ENCODE measurements at regions not wholly inside any gene's neighbourhood (a gene's known extent, or its start where the extent isn't known, plus 50 kb on each side); places are given as distances from the start of the nearest gene placed in this dataset.

DNA sequence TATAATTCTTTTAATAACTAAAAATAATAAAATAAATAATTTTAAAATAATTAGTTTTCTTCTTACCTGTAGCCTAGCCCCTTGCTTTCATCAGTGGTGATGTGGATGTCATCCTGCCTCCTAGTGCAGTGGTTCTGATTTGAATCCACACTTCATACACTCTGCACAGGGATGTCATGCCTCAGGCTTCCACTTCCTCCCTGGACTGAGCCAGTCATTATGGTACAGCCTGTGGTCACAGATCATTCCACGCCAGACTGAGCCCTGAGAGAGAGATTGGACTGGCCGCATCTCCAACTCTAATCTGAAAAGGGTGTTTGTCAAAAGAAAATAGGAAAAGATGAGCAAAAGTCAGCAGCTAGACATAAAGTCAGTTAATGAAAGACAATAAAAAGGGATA lies 436.2 kb upstream of the IGFBP3 start:
- no peak for TF ChIP-seq POLR2A (IDR thresholded peaks at IDR 0.05)
- TF ChIP-seq, protein P1, sequence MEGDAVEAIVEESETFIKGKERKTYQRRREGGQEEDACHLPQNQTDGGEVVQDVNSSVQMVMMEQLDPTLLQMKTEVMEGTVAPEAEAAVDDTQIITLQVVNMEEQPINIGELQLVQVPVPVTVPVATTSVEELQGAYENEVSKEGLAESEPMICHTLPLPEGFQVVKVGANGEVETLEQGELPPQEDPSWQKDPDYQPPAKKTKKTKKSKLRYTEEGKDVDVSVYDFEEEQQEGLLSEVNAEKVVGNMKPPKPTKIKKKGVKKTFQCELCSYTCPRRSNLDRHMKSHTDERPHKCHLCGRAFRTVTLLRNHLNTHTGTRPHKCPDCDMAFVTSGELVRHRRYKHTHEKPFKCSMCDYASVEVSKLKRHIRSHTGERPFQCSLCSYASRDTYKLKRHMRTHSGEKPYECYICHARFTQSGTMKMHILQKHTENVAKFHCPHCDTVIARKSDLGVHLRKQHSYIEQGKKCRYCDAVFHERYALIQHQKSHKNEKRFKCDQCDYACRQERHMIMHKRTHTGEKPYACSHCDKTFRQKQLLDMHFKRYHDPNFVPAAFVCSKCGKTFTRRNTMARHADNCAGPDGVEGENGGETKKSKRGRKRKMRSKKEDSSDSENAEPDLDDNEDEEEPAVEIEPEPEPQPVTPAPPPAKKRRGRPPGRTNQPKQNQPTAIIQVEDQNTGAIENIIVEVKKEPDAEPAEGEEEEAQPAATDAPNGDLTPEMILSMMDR (IDR thresholded peaks at IDR 0.05 in 4 of 5, conservative IDR thresholded peaks at IDR 0.05 in 1 of 5), result no peak
- H3K9me3 ChIP-seq, result peaks cover 0 to 3% (median 0%) of the 10 kb centered on the region in 3 donors
- ATAC-seq (no peak), DNase-seq (no peak)
- no peaks in the 10 kb centered on the region for H3K4me1 ChIP-seq
- no peaks in the 10 kb centered on the region for H3K27me3 ChIP-seq
- H3K27ac ChIP-seq, result no peak overlapping the region
- no peak overlapping the region for H3K4me3 ChIP-seq
- H3K36me3 ChIP-seq, result no peaks in the 10 kb centered on the region
- intact Hi-C loops (cut with DNase I; ENCODE audit: low total_unique reads), result loop anchor here (10.0 kb wide), 1 partner anchor 432 kb away; the partner anchor contains the start of gene IGFBP3
- in situ Hi-C loops (cut with MboI; ENCODE audit: low sequenced_read_pairs in 4 of 4), result loop anchor here in 1 of 4 donors (10.0 kb wide), 1 partner anchor 432 kb away; the partner anchor contains the start of gene IGFBP3

DNA sequence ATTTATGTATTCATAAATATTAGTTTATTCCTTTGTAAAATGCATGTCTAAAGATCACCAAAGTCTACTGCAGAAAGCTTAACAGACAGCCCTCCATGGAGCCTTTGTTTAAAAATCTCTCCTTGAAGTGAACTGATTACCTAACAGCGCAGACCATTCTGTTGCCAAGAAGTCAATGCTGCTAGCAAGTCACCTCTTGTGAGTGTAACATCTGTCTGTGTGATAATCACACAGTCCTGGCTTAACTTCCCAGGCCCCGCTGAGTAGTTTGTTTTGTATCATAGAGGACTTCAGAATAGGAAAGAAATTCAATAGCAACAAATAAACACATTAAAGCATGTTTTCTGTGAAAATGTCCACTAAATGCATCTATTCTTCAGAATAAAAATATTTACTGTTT lies 435.3 kb upstream of the IGFBP3 start:
- peaks cover 0 to 3% (median 0%) of the 10 kb centered on the region in 3 donors for H3K9me3 ChIP-seq
- ATAC-seq, result no peak
- in situ Hi-C loops (cut with MboI; ENCODE audit: low sequenced_read_pairs in 4 of 4) (loop anchor here in 1 of 4 donors (10.0 kb wide), 1 partner anchor 432 kb away; the partner anchor contains the start of gene IGFBP3), intact Hi-C loops (cut with DNase I; ENCODE audit: low total_unique reads) (loop anchor here (10.0 kb wide), 1 partner anchor 432 kb away; the partner anchor contains the start of gene IGFBP3)
- H3K27me3 ChIP-seq, result no peaks in the 10 kb centered on the region
- H3K36me3 ChIP-seq, result no peaks in the 10 kb centered on the region
- H3K4me1 ChIP-seq, result no peaks in the 10 kb centered on the region
- no peak for DNase-seq
- H3K27ac ChIP-seq, result no peak overlapping the region
- no peak overlapping the region for H3K4me3 ChIP-seq
- TF ChIP-seq, protein P1 (IDR thresholded peaks at IDR 0.05 in 4 of 5, conservative IDR thresholded peaks at IDR 0.05 in 1 of 5), result no peak
- no peak for TF ChIP-seq POLR2A (IDR thresholded peaks at IDR 0.05)

DNA sequence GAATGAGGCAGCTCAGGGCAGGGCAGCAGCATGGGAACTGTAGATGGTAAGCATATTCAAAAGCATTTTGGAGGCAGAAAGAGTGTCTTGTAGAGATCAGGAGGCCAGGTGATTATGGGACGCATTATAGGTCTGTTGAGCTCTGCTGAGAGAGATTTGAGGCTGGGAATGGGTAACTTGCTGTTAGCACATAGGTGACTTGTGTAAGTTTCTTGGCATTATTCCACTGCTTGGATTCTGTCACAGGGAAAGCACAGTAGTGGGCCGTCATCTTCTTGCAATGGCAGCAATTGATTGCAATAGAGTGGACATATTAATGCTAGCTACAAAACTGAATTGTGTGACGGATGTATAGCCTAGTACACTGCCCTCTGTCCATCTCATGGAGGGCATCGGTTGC lies 434.3 kb upstream of the IGFBP3 start:
- intact Hi-C loops (cut with DNase I; ENCODE audit: low total_unique reads) (loop anchor here (10.0 kb wide), 1 partner anchor 431 kb away; the partner anchor contains the start of gene IGFBP3), in situ Hi-C loops (cut with MboI; ENCODE audit: low sequenced_read_pairs in 4 of 4) (loop anchor here in 1 of 4 donors (10.0 kb wide), 1 partner anchor 431 kb away; the partner anchor contains the start of gene IGFBP3)
- Histone ChIP-seq H3K4me1 (no peaks in the 10 kb centered on the region), H3K27me3 (no peaks in the 10 kb centered on the region), H3K4me3 (no peak overlapping the region), H3K9me3 (peaks cover 0 to 3% (median 0%) of the 10 kb centered on the region in 3 donors), H3K36me3 (no peaks in the 10 kb centered on the region), H3K27ac (no peak overlapping the region)
- DNase-seq (no peak), ATAC-seq (no peak)
- TF ChIP-seq, protein P1 (IDR thresholded peaks at IDR 0.05 in 4 of 5, conservative IDR thresholded peaks at IDR 0.05 in 1 of 5), result no peak
- TF ChIP-seq POLR2A (IDR thresholded peaks at IDR 0.05), result no peak

DNA sequence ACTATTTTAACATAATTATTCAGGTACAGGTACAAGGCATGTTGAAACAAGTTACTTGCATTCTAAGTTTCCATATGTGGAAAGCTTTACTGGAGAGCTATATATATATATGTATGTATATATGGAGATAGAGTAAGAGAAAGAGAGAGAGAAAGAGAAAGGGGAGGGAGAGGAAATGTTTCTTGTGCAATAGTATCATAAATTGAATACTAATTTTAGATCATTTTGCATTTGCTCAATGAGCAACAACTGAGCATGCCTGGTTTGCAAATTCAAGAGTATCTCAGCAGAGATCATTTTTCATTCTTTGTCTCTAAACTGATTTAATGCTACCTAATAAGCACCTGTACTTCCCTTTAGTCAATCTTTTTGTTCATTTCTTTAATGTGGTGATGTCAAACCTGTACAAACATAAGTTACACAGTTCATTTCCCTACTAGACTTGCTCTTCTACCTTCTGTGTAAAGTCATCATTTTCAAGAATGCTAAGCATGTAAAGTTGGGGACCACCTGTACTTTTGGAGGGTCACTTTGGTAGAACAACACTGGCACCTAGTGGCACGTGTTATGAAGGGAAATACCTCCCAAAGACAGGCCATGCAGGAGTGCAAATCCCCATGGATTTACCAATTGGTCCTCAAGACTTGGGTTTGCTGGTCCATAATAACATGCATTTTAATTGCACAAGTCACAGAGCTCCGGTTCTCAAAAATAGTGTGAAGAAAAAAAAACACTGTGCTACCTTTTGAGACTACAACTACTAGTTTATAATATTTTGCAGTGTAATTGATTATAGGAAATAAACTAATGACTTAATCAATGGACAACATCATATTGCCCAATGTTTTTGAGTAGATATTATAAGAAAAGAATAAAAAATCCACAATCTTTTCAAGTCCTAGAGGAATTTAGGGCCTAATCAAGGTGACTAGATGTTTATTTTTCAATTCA lies 431.2 kb upstream of the IGFBP3 start:
- no peaks in the 10 kb centered on the region for H3K4me1 ChIP-seq
- no peak overlapping the region for H3K27ac ChIP-seq
- no peaks in the 10 kb centered on the region for H3K27me3 ChIP-seq
- in situ Hi-C loops (cut with MboI; ENCODE audit: low sequenced_read_pairs in 4 of 4), result loop anchor here in 1 of 4 donors (10.0 kb wide), 1 partner anchor 427 kb away; the partner anchor contains the start of gene IGFBP3
- no peak for TF ChIP-seq POLR2A (IDR thresholded peaks at IDR 0.05)
- TF ChIP-seq, protein P1 (IDR thresholded peaks at IDR 0.05 in 4 of 5, conservative IDR thresholded peaks at IDR 0.05 in 1 of 5), result peak in 3 of 5 experiments; percentile 26 to 29 (median 28)
- intact Hi-C loops (cut with DNase I; ENCODE audit: low total_unique reads), result loop anchor here (10.0 kb wide), 1 partner anchor 427 kb away; the partner anchor contains the start of gene IGFBP3
- H3K4me3 ChIP-seq, result no peak overlapping the region
- H3K9me3 ChIP-seq, result no peaks in the 10 kb centered on the region
- ATAC-seq (no peak), DNase-seq (no peak)
- H3K36me3 ChIP-seq, result no peaks in the 10 kb centered on the region
